Body of pancreas (tissue), 4 donors: ENCODE measurements at regions not wholly inside any gene's neighbourhood (a gene's known extent, or its start where the extent isn't known, plus 50 kb on each side); places are given as distances from the start of the nearest gene placed in this dataset.
A peak's percentile ranks its signal among the peaks of the same experiment; 100 is the strongest.

ENCODE experiments used
- ATAC-seq: fragments of 150-250 bp; one replicate; pipeline ENCODE4 v1.9.1; 2016
- DNase-seq, 4 donors: peaks; one replicate each; pipeline ENCODE4 v3.0.0-alpha.2; 2019
- H3K27ac ChIP-seq, 4 donors: fragments of 200-600 bp; sonication (generic); 1 replicate in 3 of 4; 2 replicates in 1 of 4; pipeline versions ENCODE4 v1.5.1 to v1.6.1; 2016 to 2019; ENCODE audit warnings: mild to moderate bottlenecking in 1 of 4, mixed read lengths in 1 of 4, moderate library complexity in 1 of 4
- H3K27me3 ChIP-seq, 2 donors: fragments of 200-600 bp; sonication (generic); one replicate each; pipeline ENCODE4 v1.6.0; 2016; ENCODE audit warnings: mild to moderate bottlenecking in 1 of 2
- H3K36me3 ChIP-seq, 2 donors: fragments of 200-600 bp; sonication (generic); replicated peaks in 1 of 2; 2 replicates each; pipeline ENCODE4 v1.5.1; 2016; ENCODE audit warnings: low read depth in 2 of 2; ENCODE audit not compliant: insufficient read depth in 1 of 2
- H3K4me1 ChIP-seq: fragments of 200-600 bp; sonication (generic); one replicate; pipeline ENCODE4 v1.6.0; 2016
- H3K4me3 ChIP-seq, 2 donors: fragments of 200-600 bp; sonication (generic); 1 replicate in 1 of 2; 2 replicates in 1 of 2; pipeline ENCODE4 v1.5.1; 2016 to 2019
- H3K9me3 ChIP-seq, 3 donors: fragments of 200-600 bp; sonication (generic); 1 replicate in 2 of 3; 2 replicates in 1 of 3; pipeline ENCODE4 v1.5.1; 2016
- CTCF ChIP-seq, 7 experiments: fragments of 450-650 bp in 4 of 7; fragments of 200-600 bp in 3 of 7; sonication (generic) in 3 of 7; IDR thresholded peaks; one replicate each; pipeline ENCODE4 v1.5.1; 2016 to 2019; ENCODE audit warnings: antibody characterized with exemption in 7 of 7
- POLR2A ChIP-seq, 3 donors: fragments of 450-650 bp; IDR thresholded peaks; one replicate each; pipeline ENCODE4 v1.6.1; 2016; ENCODE audit warnings: antibody characterized with exemption in 3 of 3, mild to moderate bottlenecking in 2 of 3
- WGBS, 2 donors: methylation state at CpG; one replicate each; pipeline ENCODE4 v1.1.5; 2017; 5-methylcytosine and 5-hydroxymethylcytosine counted together
- intact Hi-C: fragments of 100-400 bp; cut with DNase I; formaldehyde crosslinking; loops from one replicate; pipeline ENCODE4 v1.15.1; 2023

GRCh38 chr12:102551186-102551585 lies 70.8 kb upstream of the IGF1 start:
- no peak for TF ChIP-seq POLR2A (IDR thresholded peaks at IDR 0.05)
- WGBS, 2 donors: 75 to 93% methylated on average over 2 of the region's 2 CpGs

DNA sequence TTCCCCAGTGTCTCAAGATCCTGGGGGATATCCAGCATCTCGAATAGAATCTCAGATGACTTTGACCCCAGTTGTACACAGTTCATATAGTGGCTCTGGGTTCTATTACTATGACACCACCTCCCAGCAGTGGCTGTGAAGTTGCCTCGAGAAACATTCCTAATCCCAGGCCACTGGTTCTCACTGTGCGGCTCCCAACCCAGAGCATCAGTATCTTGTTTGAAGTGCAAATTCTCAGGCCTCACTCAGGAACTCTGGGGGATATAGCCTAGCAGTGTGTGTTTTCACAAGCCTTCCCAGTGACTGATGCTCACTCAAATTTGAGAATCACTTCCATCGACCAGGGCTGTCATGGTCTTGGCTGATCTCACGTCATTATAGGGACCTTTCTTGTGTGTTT lies 69.3 kb upstream of the IGF1 start:
- WGBS, 2 donors: 61 to 72% methylated on average over 5 of the region's 5 CpGs
- ATAC-seq: no peak
- intact Hi-C loops: no loop called here

More at GRCh38 chr12:102551186-102551585, 70.8 kb upstream of the IGF1 start:
- H3K4me1 ChIP-seq: no peaks in the 10 kb centered on the region
- H3K27ac ChIP-seq: no peak overlapping the region
- intact Hi-C loops: no loop called here
- no peaks in the 10 kb centered on the region for H3K36me3 ChIP-seq
- H3K4me3 ChIP-seq: no peak overlapping the region
- no peaks in the 10 kb centered on the region for H3K9me3 ChIP-seq
- no peak for DNase-seq
- ATAC-seq: no peak
- no peaks in the 10 kb centered on the region for H3K27me3 ChIP-seq

GRCh38 chr12:102548543-102548942 lies 68.2 kb upstream of the IGF1 start:
- H3K4me3 ChIP-seq: no peak overlapping the region
- peak; percentile 35 for ATAC-seq
- no peaks in the 10 kb centered on the region for H3K36me3 ChIP-seq
- TF ChIP-seq CTCF (IDR thresholded peaks at IDR 0.05) (no peak), POLR2A (IDR thresholded peaks at IDR 0.05) (no peak)
- H3K9me3 ChIP-seq: no peaks in the 10 kb centered on the region
- 10 to 15% methylated on average over 3 of the region's 3 CpGs for WGBS, 2 donors
- intact Hi-C loops: no loop called here
- no peaks in the 10 kb centered on the region for H3K4me1 ChIP-seq
- no peak overlapping the region for H3K27ac ChIP-seq
- H3K27me3 ChIP-seq: no peaks in the 10 kb centered on the region
- peak; percentile 22 to 40 (median 28) for DNase-seq

More for the DNA sequence above, 69.3 kb upstream of the IGF1 start:
- no peaks in the 10 kb centered on the region for H3K4me1 ChIP-seq
- H3K4me3 ChIP-seq: no peak overlapping the region
- H3K9me3 ChIP-seq: no peaks in the 10 kb centered on the region
- DNase-seq: no peak
- no peaks in the 10 kb centered on the region for H3K36me3 ChIP-seq
- TF ChIP-seq POLR2A (IDR thresholded peaks at IDR 0.05): no peak
- TF ChIP-seq CTCF (IDR thresholded peaks at IDR 0.05): no peak
- H3K27me3 ChIP-seq: no peaks in the 10 kb centered on the region
- H3K27ac ChIP-seq: no peak overlapping the region

GRCh38 chr12:102543494-102544485 lies 63.4 kb upstream of the IGF1 start:
- ATAC-seq: no peak
- Histone ChIP-seq H3K36me3 (no peaks in the 10 kb centered on the region), H3K27me3 (no peaks in the 10 kb centered on the region), H3K4me1 (no peaks in the 10 kb centered on the region), H3K9me3 (no peaks in the 10 kb centered on the region), H3K27ac (no peak overlapping the region), H3K4me3 (no peak overlapping the region)
- no peak for DNase-seq
- WGBS, 2 donors: 71 to 79% methylated on average over 5 of the region's 5 CpGs
- intact Hi-C loops: no loop called here
- TF ChIP-seq POLR2A (IDR thresholded peaks at IDR 0.05) (no peak), CTCF (IDR thresholded peaks at IDR 0.05) (peak in 2 of 7 experiments; percentile 15 to 19)

DNA sequence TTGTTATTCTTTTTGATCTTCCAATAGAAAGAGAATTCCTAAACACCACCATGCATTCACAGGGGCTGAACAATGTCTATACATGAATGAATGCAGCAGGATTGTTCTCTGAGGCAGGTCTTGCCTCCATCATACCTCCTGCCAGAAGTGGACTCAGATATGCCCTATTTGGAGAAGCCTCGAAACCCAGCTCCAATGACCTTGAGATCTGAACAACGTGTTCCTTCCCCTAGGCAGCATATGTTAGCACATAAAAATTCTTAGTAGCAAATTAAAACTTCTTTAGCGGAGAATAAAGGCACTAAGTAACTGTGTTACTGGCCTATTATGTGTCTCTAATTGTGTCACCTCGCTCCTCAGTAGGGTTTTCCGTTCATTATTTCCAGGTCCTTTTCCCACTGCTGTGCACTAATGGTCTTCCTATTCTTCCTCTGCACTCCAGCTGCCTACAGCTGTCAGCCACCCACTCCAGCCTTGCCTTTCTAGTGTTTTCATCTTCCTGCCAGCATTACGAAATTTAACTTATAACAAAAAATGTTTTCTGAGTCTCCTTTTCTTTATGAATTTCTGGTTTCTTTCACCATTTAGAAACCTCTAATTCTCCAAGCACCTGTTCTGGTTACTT lies 62.6 kb upstream of the IGF1 start:
- TF ChIP-seq POLR2A (IDR thresholded peaks at IDR 0.05): no peak
- H3K4me3 ChIP-seq: no peak overlapping the region
- DNase-seq (no peak), ATAC-seq (no peak)
- H3K27me3 ChIP-seq: no peaks in the 10 kb centered on the region
- H3K4me1 ChIP-seq: no peaks in the 10 kb centered on the region
- 36 to 49% methylated on average over 6 of the region's 6 CpGs for WGBS, 2 donors
- intact Hi-C loops: no loop called here
- no peaks in the 10 kb centered on the region for H3K36me3 ChIP-seq
- H3K9me3 ChIP-seq: no peaks in the 10 kb centered on the region
- no peak overlapping the region for H3K27ac ChIP-seq
